Activated T-cell treated with anti-CD3 and anti-CD28 coated beads for 1 hour (primary cell): ENCODE measurements at regions not wholly inside any gene's neighbourhood (a gene's known extent, or its start where the extent isn't known, plus 50 kb on each side); places are given as distances from the start of the nearest gene placed in this dataset.

ENCODE experiments used
- DNase-seq: peaks from one replicate; pipeline ENCODE4 v3.0.0-alpha.2; 2020; ENCODE audit warnings: low read depth

DNA sequence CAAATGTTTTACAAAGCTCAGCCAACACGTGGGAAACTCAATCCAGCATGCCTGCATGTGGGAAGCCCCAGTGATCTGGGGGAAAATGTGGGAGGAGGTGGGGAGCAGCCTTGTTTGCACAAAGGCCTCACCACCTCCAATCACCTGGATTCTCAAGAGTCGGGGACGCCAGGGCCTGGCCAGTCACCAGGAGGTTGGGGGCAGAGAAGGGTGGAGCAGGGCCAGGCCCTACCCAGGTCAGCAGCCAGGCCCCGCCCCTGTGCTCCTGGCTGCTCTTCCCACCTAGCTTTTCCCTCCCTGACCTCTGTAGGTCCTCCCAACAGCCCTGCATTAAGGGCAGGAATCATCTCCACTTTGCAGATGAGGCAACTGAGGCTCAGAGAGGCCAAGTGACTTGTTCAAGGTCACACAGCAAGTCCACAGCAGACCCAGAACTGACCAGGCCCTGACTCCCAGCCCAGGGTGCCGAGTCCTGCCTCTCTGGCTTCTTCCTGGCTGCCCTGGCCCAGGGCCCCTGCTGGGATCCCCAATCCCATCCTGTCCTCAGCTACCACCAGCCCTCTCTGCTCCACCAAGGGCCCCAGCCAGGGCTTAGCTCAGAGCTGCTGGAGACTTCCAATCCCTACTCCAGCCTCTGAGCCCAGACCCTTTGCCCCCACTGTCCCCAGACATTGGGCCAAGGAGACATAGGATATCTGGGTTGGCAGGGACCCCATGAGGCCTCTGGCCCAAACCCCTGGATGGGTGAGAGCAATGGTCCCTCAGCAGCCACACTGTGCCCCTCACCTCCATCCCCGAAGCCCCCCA, 508.6 kb downstream of the PTPRU start:
- no peak for DNase-seq

DNA sequence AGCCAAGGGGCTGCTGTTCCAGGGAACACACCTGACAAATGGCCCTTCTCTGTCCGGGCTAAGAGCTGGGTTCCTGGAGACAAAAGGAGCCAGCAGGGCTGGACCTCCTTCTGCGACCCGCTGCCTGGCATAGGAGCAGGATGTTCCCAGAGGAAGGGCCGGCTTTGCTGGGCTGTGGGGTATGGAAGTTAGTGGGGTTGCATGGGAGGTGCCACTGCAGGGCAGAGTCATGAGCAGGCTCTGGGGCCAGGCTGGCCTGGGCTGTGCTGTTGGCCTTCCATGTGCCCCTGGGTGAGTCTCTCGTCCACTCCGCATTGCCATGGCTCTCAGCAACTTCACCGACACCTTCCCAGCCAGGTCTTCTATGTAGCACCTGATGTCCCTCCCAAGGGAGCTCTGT, 507.6 kb downstream of the PTPRU start:
- DNase-seq: no peak

GRCh38 chr1:29743264-29743663, 506.9 kb downstream of the PTPRU start:
- no peak for DNase-seq

DNA sequence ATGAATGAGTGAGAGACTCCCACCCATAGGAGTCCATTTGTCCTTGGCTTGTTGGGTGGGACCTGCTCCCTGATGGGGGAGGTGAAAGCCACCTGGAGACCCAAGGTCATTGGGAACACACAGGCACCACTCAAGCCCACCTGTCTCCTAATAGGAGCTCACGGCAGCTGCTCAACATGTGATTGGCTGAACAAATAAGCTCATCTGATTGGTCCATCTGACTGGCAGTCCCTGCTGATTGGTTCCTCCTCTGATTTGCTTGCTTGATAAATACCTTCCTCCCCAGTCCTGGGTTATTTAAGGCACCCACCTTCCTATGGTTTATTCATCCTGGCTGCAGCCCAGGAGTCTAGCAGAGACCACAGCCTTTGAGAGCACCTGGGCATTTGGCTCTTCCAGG, 502.9 kb downstream of the PTPRU start:
- DNase-seq: no peak

DNA sequence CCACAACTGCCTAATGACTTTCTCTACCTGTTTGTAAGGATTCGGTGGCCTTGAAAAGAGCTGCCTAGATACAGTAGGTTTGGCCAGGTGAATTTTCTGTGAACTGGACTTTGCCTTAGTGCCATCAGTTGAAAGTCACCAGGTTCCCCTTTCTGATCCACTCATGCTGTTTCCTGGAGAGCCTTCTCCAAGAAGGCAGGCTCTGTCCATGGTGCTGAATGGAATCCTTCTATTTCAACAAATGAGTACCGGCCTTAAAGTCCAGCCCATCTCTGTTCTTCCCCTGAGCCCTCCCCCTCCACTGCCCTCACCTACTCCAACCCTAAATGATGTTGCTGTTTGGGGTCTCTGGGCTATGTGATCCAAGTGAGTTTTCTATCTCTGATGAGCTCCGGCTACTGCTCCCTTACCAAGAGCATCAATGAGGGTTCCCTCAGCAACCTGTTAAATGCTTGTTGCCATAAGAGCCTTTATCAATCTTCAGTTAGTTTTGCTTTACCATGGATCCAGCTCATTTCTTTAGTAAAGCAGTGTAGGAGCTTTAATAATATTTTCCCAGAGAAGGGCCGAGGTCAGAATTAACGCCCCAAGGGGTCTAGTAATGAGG, 500.4 kb downstream of the PTPRU start:
- DNase-seq: no peak

GRCh38 chr1:29732453-29732852, 496.1 kb downstream of the PTPRU start:
- no peak for DNase-seq

- DNase-seq: no peak
Observed at GRCh38 chr1:29730623-29731022, 494.3 kb downstream of the PTPRU start.

DNA sequence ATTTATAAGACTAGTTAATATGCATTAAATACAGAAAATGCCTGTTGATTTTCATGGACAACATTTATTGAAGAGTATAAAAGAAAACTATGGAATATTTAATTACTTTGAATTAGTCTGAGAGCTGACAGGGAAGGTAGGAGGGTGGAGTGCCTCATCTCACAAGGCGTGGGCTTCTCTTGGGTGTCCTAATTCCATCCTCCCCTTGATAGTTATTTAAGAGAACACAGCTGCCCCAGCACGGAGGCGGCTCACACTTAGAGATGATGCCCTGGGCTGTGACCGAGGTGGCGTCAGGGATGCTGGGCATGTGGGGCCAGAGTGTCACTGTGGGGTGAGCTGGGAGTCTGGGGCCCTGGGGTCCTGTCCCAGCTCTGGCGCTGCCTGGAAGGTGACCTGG, 493.0 kb downstream of the PTPRU start:
- DNase-seq: no peak

GRCh38 chr1:29728703-29729102, 492.4 kb downstream of the PTPRU start:
- DNase-seq: no peak

DNA sequence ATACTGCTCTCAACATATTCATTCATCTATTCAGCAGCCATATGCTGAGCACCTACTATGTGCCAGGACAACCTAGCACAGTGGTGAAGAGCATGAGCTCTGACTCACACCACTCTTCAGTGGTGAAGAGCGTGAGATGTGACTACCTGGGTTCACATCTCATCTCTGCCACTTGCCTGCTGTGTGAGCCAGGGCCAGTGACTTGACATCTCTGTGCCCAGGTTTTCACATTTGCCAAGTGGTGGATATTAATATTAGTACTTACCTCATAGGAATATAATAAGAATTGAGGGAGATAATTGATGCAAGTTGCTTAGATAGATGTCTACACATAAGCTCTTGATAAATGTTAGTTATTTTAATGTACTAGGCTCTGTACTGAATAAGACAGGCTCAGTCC, 488.9 kb downstream of the PTPRU start:
- no peak for DNase-seq

- no peak for DNase-seq
Observed at GRCh38 chr1:29722598-29722997, 486.3 kb downstream of the PTPRU start.

DNA sequence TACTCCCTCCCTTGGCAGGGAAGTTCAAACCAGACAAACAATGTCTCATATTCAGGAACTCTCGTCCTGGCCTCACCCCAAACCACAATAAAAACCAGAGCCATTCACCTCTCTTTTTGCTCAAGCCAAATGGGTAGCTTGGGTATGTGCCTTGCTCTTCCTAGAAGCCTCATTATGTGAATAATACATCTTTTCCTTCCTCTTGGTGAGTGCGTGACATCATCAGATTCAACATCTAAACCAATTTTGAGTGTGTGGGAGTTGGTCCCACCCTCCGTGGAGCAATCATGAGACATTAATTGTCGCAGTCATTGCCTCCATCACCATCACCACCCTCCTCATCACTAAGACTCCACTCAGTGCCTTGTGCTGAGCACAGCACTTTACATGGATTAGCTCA, 482.9 kb downstream of the PTPRU start:
- no peak for DNase-seq

- no peak for DNase-seq
Observed at GRCh38 chr1:29718791-29719190, 482.5 kb downstream of the PTPRU start.

DNA sequence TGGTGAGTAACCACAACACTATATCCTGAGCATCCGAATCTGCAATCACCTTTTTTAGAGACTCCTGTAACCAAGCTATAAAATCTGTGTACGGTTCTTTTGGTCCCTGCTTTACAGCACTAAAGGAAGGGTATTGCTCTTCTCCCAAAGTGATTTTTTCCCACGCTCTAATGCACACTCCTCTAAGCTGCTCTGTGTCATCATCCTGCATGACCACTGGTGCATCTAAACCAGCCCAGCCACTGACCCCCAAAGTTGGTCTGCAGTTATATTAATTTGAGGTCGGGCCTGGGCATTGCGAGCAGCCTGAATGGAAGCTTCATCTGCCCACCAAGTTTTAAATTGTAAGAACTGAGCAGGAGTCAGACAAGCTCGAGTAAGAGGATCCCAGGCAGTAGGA, 480.0 kb downstream of the PTPRU start:
- DNase-seq: no peak

DNA sequence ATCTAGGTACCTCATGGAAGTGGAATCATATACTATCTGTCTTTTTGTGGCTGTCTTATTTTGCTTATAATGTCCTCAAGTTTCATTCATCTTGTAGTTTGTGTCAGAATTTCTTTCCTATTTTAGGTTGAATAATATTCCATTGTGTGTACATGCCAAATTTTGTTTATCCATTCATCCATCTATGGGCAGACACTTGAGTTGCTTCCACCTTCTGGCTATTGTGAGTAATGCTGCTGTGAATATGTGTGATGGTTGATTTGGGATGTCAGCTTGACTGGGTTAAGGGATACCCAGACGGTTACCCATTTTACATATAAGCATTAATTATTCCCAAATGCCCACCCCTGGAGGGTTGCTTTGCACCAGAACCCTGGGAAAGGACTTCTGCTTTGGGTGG, 477.5 kb downstream of the PTPRU start:
- no peak for DNase-seq

DNA sequence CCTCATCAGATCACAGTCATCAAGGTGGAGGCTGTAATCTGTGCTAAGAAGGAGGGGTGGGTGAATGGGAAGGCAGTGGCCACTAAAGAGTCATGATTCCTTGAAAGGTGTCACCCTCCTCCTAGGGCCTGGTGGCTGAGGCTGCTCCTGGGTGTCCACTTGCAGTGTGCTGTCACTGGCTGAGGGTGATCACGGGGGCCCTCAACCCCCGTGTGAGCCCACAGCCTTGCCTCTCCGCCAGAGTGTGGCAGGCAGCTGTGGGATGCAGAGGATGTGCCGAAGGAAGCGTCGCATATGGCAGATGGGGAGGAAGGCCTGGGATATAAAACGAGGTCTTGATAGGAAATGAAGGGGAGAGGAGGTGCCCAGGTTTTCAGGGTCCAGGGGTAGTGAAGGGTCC, 476.5 kb downstream of the PTPRU start:
- DNase-seq: no peak

DNA sequence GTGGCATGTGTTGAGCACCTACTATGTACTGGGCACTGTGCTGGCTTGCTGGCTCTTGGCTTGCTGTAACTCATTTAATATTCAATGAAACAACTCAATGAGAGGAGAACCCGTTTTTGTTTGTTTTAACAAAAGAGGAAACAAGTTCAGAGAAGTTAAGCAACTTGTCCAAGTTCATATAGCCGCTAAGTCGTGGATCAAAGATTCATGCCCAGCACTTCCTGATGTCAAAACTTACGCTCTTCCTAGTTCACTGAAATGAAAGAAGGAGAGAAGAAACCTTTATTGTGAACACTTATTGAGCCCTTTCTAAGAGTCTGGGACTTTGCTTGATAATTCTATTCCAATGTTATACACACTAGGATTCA, 475.9 kb downstream of the PTPRU start:
- no peak for DNase-seq

- no peak for DNase-seq
Observed at GRCh38 chr1:29711582-29712283, 475.4 kb downstream of the PTPRU start.

DNA sequence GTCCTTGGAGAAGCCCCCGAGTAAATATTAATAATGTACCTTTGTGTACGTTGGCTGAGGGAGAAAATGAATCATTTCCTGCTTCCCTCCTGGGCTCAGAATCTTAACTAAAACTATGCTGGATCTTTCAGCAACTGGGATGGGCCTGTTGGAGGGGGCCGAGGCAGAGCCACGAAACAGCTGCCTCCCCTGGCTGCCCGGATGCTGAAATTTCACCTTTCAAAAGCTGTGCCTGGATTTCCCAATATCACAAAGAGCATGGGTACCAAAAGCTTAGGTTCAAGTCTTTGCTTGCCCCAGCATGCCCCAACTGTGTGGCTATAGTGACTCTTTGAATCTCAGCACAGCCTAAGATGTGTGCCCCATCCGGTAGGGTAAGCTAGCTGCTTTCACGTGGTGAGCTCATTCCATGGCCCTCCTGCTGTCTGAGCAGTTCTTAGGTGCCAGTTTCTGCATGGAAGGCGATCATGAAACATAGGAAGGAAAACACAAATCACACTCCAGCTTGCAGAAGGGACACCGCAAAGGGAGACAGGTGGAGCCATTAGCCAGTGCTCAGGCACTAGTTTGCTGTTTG, 473.5 kb downstream of the PTPRU start:
- no peak for DNase-seq

GRCh38 chr1:29708796-29709703, 472.7 kb downstream of the PTPRU start:
- no peak for DNase-seq

- no peak for DNase-seq
Observed at GRCh38 chr1:29708381-29708780, 472.1 kb downstream of the PTPRU start.

DNA sequence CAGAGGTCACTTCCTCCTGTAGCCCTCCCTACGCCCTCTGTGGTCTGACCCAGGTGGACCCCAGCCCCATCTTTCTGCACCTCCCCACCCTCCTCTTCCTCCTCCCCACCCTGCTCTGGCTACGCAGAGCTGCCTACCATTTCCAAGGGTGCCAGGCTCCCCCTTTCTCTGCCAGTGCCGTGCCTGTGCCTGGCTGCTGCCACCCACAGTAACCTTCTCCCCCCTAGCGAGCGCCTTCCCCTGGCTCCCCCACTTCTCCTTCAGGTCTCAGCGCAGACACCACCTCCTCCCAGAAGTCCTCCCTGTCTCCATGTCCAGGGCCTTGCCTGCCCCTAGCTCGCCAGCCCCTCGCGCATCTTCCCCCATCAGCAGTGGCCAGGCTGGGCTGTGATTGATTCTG, 471.5 kb downstream of the PTPRU start:
- no peak for DNase-seq
